Cardiac muscle cell (in vitro differentiated cells and primary cell): ENCODE measurements at regions not wholly inside any gene's neighbourhood (a gene's known extent, or its start where the extent isn't known, plus 50 kb on each side); places are given as distances from the start of the nearest gene placed in this dataset.

Experiments
- DNase-seq, 2 donors: peaks; one replicate each; pipeline versions ENCODE4 v3.0.0 to v3.0.0-alpha.2; 2010 to 2017; ENCODE audit warnings: low read depth in 1 of 2, low spot score in 1 of 2
- H3K27ac ChIP-seq: fragments of 200-600 bp; sonication (generic); 2 replicates; pipeline ENCODE4 v1.5.1; 2016
- H3K27me3 ChIP-seq: fragments of 200-600 bp; sonication (generic); 2 replicates; pipeline ENCODE4 v1.6.0; 2016; ENCODE audit warnings: control low read depth
- H3K36me3 ChIP-seq: fragments of 200-600 bp; sonication (generic); 2 replicates; pipeline ENCODE4 v1.5.1; 2016; ENCODE audit warnings: control low read depth
- H3K4me1 ChIP-seq: fragments of 200-600 bp; sonication (generic); 2 replicates; pipeline ENCODE4 v1.8.1; 2017; ENCODE audit warnings: low read depth, mild to moderate bottlenecking, mixed run types
- H3K4me3 ChIP-seq: fragments of 200-600 bp; sonication (generic); 2 replicates; pipeline ENCODE4 v1.5.1; 2016; ENCODE audit warnings: mild to moderate bottlenecking
- H3K9me3 ChIP-seq: fragments of 200-600 bp; sonication (generic); 2 replicates; pipeline ENCODE4 v1.5.1; 2017; ENCODE audit warnings: low read depth, mild to moderate bottlenecking, control low read depth
- TF ChIP-seq, protein P1 (sequence below): IDR thresholded peaks from 2 replicates; pipeline ENCODE4 v1.5.1; 2012; ENCODE audit warnings: low read depth, mild to moderate bottlenecking, low read length

DNA sequence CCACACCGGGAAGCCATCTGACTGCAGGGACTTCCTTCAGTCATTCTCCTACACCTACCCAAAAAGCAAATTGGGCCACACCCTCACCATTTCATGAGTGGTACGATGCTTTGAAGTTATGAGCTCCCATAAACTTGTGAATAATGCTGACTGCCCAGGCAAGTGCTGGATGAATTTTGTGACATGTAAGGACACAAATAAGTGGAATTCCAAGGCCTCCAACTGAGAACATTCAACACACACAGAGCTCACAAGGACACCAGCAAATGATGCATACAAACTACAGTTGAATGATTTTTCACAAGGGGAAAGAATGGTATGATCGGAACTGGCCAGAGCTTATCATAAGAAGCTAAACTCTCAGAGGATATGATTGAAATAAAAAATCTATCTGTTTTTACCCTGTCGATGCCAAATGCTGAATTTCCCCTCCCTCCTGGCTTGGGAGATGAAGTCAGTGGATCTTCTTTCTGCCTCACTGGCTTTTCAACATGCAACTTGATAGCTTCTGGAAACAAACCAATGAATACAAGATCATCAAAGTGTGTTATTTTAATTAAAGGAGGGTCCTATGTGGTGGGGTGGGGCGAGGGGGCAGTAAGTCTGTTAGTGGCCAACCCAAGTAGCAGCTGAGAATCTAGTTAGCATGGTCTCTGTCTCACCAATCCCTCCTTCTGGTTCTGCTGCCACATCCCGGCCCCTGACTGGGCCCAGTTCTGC, 123.8 kb downstream of the WT1 start:
- TF ChIP-seq, protein P1, sequence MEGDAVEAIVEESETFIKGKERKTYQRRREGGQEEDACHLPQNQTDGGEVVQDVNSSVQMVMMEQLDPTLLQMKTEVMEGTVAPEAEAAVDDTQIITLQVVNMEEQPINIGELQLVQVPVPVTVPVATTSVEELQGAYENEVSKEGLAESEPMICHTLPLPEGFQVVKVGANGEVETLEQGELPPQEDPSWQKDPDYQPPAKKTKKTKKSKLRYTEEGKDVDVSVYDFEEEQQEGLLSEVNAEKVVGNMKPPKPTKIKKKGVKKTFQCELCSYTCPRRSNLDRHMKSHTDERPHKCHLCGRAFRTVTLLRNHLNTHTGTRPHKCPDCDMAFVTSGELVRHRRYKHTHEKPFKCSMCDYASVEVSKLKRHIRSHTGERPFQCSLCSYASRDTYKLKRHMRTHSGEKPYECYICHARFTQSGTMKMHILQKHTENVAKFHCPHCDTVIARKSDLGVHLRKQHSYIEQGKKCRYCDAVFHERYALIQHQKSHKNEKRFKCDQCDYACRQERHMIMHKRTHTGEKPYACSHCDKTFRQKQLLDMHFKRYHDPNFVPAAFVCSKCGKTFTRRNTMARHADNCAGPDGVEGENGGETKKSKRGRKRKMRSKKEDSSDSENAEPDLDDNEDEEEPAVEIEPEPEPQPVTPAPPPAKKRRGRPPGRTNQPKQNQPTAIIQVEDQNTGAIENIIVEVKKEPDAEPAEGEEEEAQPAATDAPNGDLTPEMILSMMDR = no peak
- H3K27me3 ChIP-seq = no peaks in the 10 kb centered on the region
- H3K27ac ChIP-seq = no peak overlapping the region
- no peaks in the 10 kb centered on the region for H3K9me3 ChIP-seq
- no peak for DNase-seq
- H3K4me3 ChIP-seq = no peak overlapping the region
- H3K4me1 ChIP-seq = no peaks in the 10 kb centered on the region
- H3K36me3 ChIP-seq = no peaks in the 10 kb centered on the region

DNA sequence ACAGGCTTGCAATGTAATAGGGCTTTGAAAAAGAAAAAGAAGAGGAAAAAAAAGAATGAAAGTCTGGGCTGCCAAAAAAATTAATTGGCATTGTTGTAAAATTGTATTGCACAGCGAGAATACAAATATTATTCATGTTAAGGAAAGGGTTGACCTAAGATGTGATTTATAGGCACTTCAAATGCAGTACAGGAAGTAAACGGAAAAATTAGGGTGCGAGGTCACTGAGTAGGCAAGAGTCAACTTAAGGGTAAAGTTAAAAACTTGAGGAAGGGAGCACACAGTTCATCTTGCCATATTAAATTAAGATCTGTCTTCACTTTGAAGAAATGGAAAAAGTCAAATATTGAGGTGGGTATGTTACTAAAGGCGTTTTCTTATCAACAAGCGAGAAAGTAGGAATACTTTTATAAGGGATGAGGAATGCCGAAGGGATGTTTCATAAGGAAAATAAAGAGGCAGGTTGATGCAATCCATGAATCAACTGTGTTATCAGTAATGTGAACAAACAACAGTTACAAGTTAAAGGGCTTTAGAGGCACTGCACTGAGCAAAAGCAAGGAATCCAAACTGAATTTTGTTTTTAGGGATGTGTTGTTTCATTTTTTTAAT, 123.0 kb downstream of the WT1 start:
- TF ChIP-seq, protein P1 = no peak
- DNase-seq = peak in 1 of 2 donors; percentile 71
- Histone ChIP-seq H3K4me3 (no peak overlapping the region), H3K36me3 (no peaks in the 10 kb centered on the region), H3K9me3 (no peaks in the 10 kb centered on the region), H3K4me1 (no peaks in the 10 kb centered on the region), H3K27me3 (no peaks in the 10 kb centered on the region), H3K27ac (no peak overlapping the region)

DNA sequence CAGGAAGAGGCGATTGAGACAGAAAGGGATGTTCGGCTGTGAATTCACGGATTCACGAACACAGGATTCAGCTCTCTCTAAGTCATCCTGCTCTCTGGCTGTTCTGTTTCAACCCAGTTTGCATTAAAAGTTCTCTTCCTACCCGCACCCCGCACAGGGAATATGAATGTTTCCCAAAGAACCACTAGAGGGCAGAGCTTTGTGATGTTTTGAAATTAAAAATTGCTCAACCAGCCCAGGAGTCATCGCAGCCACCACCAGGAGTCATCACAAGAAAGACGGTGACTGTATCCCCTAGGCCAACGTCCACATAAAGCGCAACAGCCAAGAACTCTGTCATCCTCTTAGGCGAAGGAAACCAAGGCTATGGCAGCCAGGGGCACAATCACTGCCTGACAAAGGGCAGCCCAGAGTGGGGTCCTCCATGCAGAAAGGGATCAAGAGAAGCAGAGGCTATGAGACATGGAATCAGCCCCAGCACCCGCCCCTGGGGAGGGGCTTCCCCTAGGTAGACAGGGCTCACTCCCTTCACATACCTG, 122.4 kb downstream of the WT1 start:
- no peaks in the 10 kb centered on the region for H3K36me3 ChIP-seq
- no peak overlapping the region for H3K27ac ChIP-seq
- DNase-seq = peak; percentile 67 to 85
- H3K27me3 ChIP-seq = no peaks in the 10 kb centered on the region
- H3K9me3 ChIP-seq = no peaks in the 10 kb centered on the region
- H3K4me1 ChIP-seq = no peaks in the 10 kb centered on the region
- TF ChIP-seq, protein P1 = peak; percentile 82
- H3K4me3 ChIP-seq = no peak overlapping the region

DNA sequence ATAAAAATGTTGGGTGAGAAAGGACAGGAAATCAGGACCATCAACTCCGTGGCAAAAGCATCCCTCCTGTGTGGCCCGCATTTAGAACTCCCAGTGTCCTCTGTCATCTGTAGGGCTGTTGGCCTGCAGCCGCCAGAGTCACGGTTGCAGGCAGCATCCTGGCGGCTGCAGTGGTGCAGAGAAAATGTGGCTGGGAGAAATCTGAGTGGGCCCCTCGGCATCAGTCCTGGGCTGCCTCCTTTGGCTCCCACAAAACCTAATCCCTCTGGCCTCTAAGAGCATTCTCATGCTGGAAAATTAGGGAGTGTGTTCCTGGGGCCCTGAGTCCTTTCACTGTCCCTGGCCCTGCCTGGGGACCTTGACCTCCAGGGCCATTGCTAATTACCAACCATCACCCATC, 121.9 kb downstream of the WT1 start:
- Histone ChIP-seq H3K4me1 (no peaks in the 10 kb centered on the region), H3K27ac (no peak overlapping the region), H3K9me3 (no peaks in the 10 kb centered on the region), H3K36me3 (no peaks in the 10 kb centered on the region), H3K27me3 (no peaks in the 10 kb centered on the region), H3K4me3 (no peak overlapping the region)
- TF ChIP-seq, protein P1 = no peak
- no peak for DNase-seq

DNA sequence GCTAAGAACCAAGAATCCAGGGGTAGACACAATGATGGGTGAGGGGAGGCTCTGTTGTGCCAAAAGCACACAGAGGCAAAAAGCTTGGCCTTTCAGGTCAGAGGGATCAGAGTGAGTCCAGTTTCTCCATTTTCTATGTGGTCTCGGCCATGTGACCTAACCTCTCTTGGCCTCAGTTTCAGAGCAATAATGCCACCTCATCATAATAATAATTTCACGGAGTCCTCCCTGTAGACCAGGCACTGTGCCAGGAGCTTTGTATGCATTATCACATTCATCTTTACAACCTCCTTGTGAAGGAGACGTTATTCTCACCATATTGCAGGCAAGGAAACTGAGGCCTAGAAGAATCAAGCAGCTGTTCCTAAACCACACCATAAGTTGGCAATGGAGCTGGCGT, 120.2 kb downstream of the WT1 start:
- H3K27me3 ChIP-seq = peaks cover 5% of the 10 kb centered on the region
- H3K27ac ChIP-seq = no peak overlapping the region
- H3K9me3 ChIP-seq = no peaks in the 10 kb centered on the region
- H3K4me1 ChIP-seq = no peaks in the 10 kb centered on the region
- no peak for DNase-seq
- H3K36me3 ChIP-seq = no peaks in the 10 kb centered on the region
- TF ChIP-seq, protein P1 = no peak
- H3K4me3 ChIP-seq = no peak overlapping the region
